Kidney (tissue), 13 donors: ENCODE measurements at regions not wholly inside any gene's neighbourhood (a gene's known extent, or its start where the extent isn't known, plus 50 kb on each side); places are given as distances from the start of the nearest gene placed in this dataset.

ENCODE experiments used
- DNase-seq, 5 donors: peaks; one replicate each; pipeline ENCODE4 v3.0.0-alpha.2; 2013 to 2020
- FAIRE-seq: peaks from 2 replicates; lab custom pipeline; 2012; peaks lifted over from hg19 to GRCh38; lab: Jason Lieb, UNC
- H3K27ac ChIP-seq, 2 donors: one replicate each; pipeline ENCODE4 v1.7.0; 2013; ENCODE audit warnings: low read depth in 2 of 2, low read length in 2 of 2, inconsistent platforms in 1 of 2
- H3K27me3 ChIP-seq: one replicate; pipeline ENCODE4 v1.7.1; 2013; ENCODE audit warnings: low read length, inconsistent platforms; ENCODE audit not compliant: control insufficient read depth, insufficient read depth
- H3K36me3 ChIP-seq, 3 donors: one replicate each; pipeline versions ENCODE4 v1.7.0 to v1.7.1; 2013; ENCODE audit warnings: low read length in 3 of 3, control low read depth in 1 of 3, inconsistent platforms in 1 of 3; ENCODE audit not compliant: insufficient read depth in 3 of 3, control insufficient read depth in 2 of 3
- H3K4me1 ChIP-seq, 3 donors: one replicate each; pipeline versions ENCODE4 v1.7.0 to v1.7.1; 2013; ENCODE audit warnings: low read length in 3 of 3, inconsistent platforms in 1 of 3, low read depth in 1 of 3; ENCODE audit not compliant: control insufficient read depth in 2 of 3, insufficient read depth in 2 of 3
- H3K4me3 ChIP-seq, 3 donors: one replicate each; pipeline versions ENCODE4 v1.7.0 to v1.8.1; 2013; ENCODE audit warnings: low read length in 3 of 3, control low read depth in 1 of 3, inconsistent platforms in 1 of 3
- H3K9ac ChIP-seq, 3 donors: one replicate each; pipeline versions ENCODE4 v1.7.0 to v1.7.1; 2013; ENCODE audit warnings: low read length in 3 of 3, control low read depth in 1 of 3, inconsistent platforms in 1 of 3
- H3K9me3 ChIP-seq, 3 donors: one replicate each; pipeline versions ENCODE4 v1.7.0 to v1.7.1; 2013; ENCODE audit warnings: low read length in 3 of 3, control low read depth in 1 of 3, inconsistent platforms in 1 of 3; ENCODE audit not compliant: control insufficient read depth in 2 of 3, insufficient read depth in 1 of 3
- CTCF ChIP-seq: IDR thresholded peaks from 3 replicates; pipeline ENCODE4 v1.5.1; 2012; ENCODE audit warnings: mild to moderate bottlenecking, moderate library complexity, borderline replicate concordance; ENCODE audit not compliant: insufficient read depth; ENCODE audit errors: extremely low read depth
- intact Hi-C: fragments of 100-400 bp; cut with DNase I; formaldehyde crosslinking; loops from one replicate; pipeline ENCODE4 v1.11.1; 2022
- donor health status: control.
- donor health status: control.
- donor health status: control.
- donor health status: control.
- donor health status: control.
- donor health status: DM: yes; HTN: yes; CAD: no.
- donor health status: Normal renal cell carcinoma (clear cell type).

GRCh38 chr9:24293386-24293785, 252.3 kb downstream of the IZUMO3 start:
- intact Hi-C loops, result no loop called here
- Histone ChIP-seq H3K4me1 (no peaks in the 10 kb centered on the region), H3K9me3 (no peaks in the 10 kb centered on the region), H3K4me3 (no peak overlapping the region), H3K27ac (no peak overlapping the region), H3K36me3 (no peaks in the 10 kb centered on the region), H3K27me3 (no peaks in the 10 kb centered on the region), H3K9ac (no peak overlapping the region)
- DNase-seq (peak in 1 of 5 donors; percentile 5), FAIRE-seq (no peak)
- no peak for TF ChIP-seq CTCF

- no peak for FAIRE-seq
- Histone ChIP-seq H3K27me3 (no peaks in the 10 kb centered on the region), H3K27ac (no peak overlapping the region), H3K9ac (no peak overlapping the region), H3K9me3 (no peaks in the 10 kb centered on the region), H3K36me3 (no peaks in the 10 kb centered on the region), H3K4me1 (no peaks in the 10 kb centered on the region), H3K4me3 (no peak overlapping the region)
- intact Hi-C loops, result no loop called here
- no peak for DNase-seq
- TF ChIP-seq CTCF, result no peak
Observed at GRCh38 chr9:24286761-24287160, 258.9 kb downstream of the IZUMO3 start.

DNA sequence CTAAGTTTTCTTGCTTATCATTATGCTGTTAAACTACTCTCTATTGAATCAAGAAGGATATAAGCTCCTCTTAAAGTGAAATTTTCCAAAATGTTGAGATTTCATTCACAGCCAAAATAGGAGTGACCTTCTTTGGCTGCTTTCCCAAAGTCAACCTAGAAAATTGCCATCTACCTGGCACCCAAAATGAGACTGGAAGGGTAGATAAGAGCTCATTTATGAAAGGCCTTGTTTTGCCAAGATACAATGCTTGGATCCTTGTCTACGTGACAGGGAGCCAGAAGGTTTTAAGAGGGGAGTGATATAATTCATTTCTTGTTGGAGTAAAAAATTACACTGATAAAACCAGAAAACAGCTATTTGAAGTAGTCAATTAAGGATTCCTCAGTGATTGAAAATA, 287.1 kb downstream of the IZUMO3 start:
- intact Hi-C loops, result no loop called here
- Histone ChIP-seq H3K27ac (no peak overlapping the region), H3K4me3 (no peak overlapping the region), H3K4me1 (no peaks in the 10 kb centered on the region), H3K9me3 (no peaks in the 10 kb centered on the region), H3K27me3 (no peaks in the 10 kb centered on the region), H3K9ac (no peak overlapping the region), H3K36me3 (no peaks in the 10 kb centered on the region)
- TF ChIP-seq CTCF, result no peak
- FAIRE-seq, result no peak
- DNase-seq, result no peak

- FAIRE-seq (no peak), DNase-seq (peak in 2 of 5 donors; percentile 8 to 21)
- TF ChIP-seq CTCF, result no peak
- no peak overlapping the region for H3K9ac ChIP-seq
- no peak overlapping the region for H3K27ac ChIP-seq
- no peaks in the 10 kb centered on the region for H3K36me3 ChIP-seq
- H3K4me3 ChIP-seq, result no peak overlapping the region
- no peaks in the 10 kb centered on the region for H3K27me3 ChIP-seq
- no peaks in the 10 kb centered on the region for H3K4me1 ChIP-seq
- no peaks in the 10 kb centered on the region for H3K9me3 ChIP-seq
- intact Hi-C loops, result no loop called here
Observed at GRCh38 chr9:24257726-24258125, 288.0 kb downstream of the IZUMO3 start.
